DMS53 treated with DMSO at 0.1 percent for 48 hours (cell line): ENCODE measurements at regions not wholly inside any gene's neighbourhood (a gene's known extent, or its start where the extent isn't known, plus 50 kb on each side); places are given as distances from the start of the nearest gene placed in this dataset.

Experiments
- DNase-seq: peaks from one replicate; lab custom pipeline; 2025; ENCODE audit not compliant: unreplicated experiment; lab: John Stamatoyannopoulos, UW

GRCh38 chr18:71022389-71022788 is 733.5 kb downstream of the SOCS6 start:
- DNase-seq: no peak

- DNase-seq: no peak
Measured at GRCh38 chr18:71021030-71021362, 732.2 kb downstream of the SOCS6 start.

DNA sequence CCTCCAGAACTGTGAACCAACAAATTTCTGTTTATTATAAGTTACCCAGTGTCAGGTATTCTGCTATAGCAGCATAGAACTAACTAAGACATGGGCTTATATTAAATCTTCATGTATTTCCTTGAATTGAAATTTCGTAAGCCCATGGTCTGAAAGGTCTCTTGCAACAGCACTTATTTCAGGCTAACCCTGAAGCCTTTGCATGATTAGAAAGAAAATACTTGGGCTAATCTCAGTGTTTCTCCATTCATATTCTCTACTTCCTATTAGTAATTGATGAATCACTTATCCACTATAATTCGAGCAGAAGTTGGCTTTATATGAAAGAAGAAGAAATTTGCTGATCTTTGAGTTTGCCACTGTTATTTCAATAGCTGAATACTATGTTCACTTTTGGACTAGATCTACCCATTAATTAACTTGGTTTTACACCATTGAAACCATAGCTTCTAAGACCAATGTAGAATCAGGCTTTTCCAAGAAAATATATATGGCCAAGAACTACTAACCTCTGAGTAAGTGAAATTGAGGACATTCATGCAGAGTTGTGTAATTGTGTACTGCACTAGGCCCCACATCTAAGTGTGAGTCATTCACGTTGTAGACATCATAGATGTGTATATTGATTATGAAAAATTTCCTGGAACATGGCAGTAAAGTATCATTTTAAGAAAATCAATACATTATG is 731.6 kb downstream of the SOCS6 start:
- no peak for DNase-seq

DNA sequence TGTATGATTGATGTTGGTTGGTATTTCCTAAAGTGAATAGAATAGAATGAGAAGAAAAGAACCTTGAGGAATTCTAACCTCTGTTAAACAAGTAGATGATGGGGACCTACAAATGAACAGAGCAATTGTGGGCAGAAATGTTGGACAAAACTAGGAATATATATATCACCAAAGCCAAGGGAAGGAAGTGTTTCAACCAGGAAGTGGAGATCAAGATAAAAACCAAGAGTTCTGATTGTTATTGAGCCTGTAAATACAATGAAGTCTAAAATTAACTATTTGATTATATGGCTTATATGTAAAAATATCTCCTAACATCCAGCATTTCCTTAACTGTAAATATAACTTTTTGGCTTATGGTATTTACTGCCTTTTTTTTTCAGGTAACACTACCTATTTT is 730.0 kb downstream of the SOCS6 start:
- DNase-seq: no peak

DNA sequence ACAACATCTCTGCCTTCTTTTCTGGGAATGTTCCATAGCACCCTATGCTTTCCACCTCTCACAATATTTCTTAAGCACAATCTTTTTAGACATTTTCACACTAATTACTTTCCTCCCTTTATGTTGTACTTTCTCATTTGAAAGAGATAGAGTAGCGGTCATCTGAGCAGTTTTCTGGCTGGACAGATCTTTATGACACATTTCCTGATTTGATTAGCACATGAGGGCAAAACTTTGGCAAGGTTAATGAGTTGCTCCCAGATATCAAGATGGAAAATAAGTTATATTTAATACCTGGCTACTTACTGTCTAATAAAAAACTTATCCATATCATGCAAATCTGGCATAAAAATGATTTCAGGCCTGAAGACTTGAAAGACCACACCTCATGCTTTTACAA is 723.9 kb downstream of the SOCS6 start:
- DNase-seq: no peak

GRCh38 chr18:71011389-71011788 is 722.5 kb downstream of the SOCS6 start:
- no peak for DNase-seq

- no peak for DNase-seq
Measured at GRCh38 chr18:71008257-71008656, 719.4 kb downstream of the SOCS6 start.

DNA sequence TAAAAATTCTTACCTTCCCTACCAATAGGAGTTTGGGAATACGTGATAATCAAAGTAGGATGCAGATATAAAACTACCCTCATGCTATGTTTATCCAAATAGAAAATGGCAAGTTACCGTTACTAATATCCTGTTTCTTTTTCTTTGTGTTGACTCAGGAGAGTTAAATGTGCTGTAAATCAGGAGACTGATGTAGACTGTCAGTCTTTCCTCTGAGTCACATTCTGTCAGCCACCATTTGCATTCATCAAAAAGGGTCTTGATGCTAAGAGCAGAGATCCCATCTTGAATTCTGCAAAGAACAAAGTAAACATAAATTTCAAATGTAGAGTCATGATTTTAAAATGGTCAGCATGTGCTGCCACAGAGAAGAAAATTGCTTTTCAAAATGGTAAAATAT is 712.8 kb downstream of the SOCS6 start:
- no peak for DNase-seq

DNA sequence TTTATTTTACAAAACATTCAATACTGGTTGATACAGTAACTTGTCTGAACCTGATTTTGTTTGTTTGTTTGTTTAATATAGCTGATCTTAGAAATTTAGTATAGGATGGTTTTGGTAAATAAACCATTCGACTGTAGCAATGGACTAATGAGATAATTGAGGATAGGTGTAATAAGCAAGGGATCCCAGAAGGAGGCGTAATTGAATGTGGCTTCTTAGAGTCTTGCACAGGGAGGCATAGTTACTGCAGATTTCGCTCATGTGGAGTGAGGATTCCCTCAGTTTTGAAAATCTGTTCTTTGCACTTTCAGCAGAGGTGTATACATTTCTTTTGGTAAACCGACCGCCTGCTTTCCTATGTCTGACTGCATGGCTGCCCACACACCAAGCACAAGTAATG is 709.6 kb downstream of the SOCS6 start:
- DNase-seq: peak; percentile 53

GRCh38 chr18:70994116-70994515 is 705.3 kb downstream of the SOCS6 start:
- no peak for DNase-seq

GRCh38 chr18:70991577-70991976 is 702.7 kb downstream of the SOCS6 start:
- no peak for DNase-seq

DNA sequence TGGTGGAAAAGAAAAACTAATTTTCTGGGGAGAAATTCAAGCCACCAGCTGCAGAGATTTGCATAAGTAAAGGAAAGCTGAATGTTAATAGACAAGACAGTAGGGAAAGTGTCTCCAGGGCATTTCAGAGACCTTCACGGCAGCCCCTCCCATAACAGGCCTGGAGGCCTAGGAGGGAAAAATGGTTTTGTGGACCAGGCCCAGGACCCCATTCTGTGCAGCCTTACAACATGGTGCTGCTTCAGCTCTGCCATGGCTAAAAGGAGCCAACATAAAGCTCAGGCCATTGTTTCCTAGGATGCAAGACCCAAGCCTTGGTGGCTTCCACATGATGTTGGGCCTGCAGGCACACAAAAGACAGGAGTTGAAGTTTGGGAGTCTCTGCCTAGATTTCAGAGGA is 697.1 kb downstream of the SOCS6 start:
- DNase-seq: no peak

GRCh38 chr18:70982292-70982691 is 693.4 kb downstream of the SOCS6 start:
- DNase-seq: no peak

- peak; percentile 39 for DNase-seq
Measured at GRCh38 chr18:70981400-70982140, 692.7 kb downstream of the SOCS6 start.

- DNase-seq: no peak
Measured at GRCh38 chr18:70973626-70974025, 684.8 kb downstream of the SOCS6 start.

- DNase-seq: no peak
Measured at GRCh38 chr18:70966419-70966818, 677.6 kb downstream of the SOCS6 start.

- DNase-seq: no peak
Measured at GRCh38 chr18:70961939-70962338, 673.1 kb downstream of the SOCS6 start.

- no peak for DNase-seq
Measured at GRCh38 chr18:70956554-70956953, 667.7 kb downstream of the SOCS6 start.

- no peak for DNase-seq
Measured at GRCh38 chr18:70936160-70936559, 647.3 kb downstream of the SOCS6 start.

- DNase-seq: peak; percentile 75
Measured at GRCh38 chr18:70931942-70932814, 643.3 kb downstream of the SOCS6 start.

- no peak for DNase-seq
Measured at GRCh38 chr18:70920840-70921374, 632.1 kb downstream of the SOCS6 start.

DNA sequence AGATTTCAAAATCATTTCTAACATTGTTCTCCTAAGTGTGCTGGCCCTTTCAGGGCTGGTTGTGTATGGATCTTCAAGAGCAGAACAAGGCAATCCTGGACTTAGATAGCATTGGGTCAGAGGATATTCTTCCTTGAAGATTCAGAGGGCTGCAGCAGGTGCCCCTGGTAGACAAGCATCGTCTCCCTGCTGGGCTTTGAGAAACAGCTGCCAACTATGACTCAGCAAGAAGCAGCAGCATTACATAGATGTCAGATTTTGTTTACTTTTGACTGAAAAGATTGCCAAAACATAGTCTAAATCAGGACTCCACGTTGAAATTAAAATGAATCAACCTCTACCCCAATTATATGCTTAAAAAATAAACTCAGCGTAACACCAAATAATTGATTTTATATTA is 618.8 kb downstream of the SOCS6 start:
- DNase-seq: peak; percentile 87
